Left ventricle myocardium inferior (tissue), 1 donor: ENCODE measurements at regions not wholly inside any gene's neighbourhood (a gene's known extent, or its start where the extent isn't known, plus 50 kb on each side); places are given as distances from the start of the nearest gene placed in this dataset.

Experiments used
- DNase-seq: peaks from one replicate; pipeline ENCODE4 v3.0.0-alpha.2; 2020
- H3K27ac ChIP-seq: fragments of 200-600 bp; replicated peaks from 2 replicates; pipeline ENCODE4 v1.8.0; 2021
- H3K27me3 ChIP-seq: fragments of 200-600 bp; 2 replicates; pipeline ENCODE4 v1.8.0; 2021; ENCODE audit warnings: low read depth
- H3K36me3 ChIP-seq: fragments of 200-600 bp; 2 replicates; pipeline ENCODE4 v1.8.0; 2021
- H3K4me1 ChIP-seq: fragments of 200-600 bp; 2 replicates; pipeline ENCODE4 v1.8.0; 2021
- H3K4me3 ChIP-seq: fragments of 200-600 bp; 2 replicates; pipeline ENCODE4 v1.8.0; 2021; ENCODE audit warnings: mild to moderate bottlenecking, moderate library complexity
- H3K9me3 ChIP-seq: fragments of 200-600 bp; replicated peaks from 2 replicates; pipeline ENCODE4 v1.8.0; 2021
- CTCF ChIP-seq: fragments of 200-600 bp; IDR thresholded peaks from 2 replicates; pipeline ENCODE4 v1.8.0; 2021; ENCODE audit warnings: antibody characterized with exemption, mild to moderate bottlenecking, borderline replicate concordance
- intact Hi-C: fragments of 100-400 bp; cut with micrococcal nuclease; formaldehyde crosslinking; loops from one replicate; pipeline ENCODE4 v1.11.0; 2022
- donor health status: DM: no; HTN: yes; CAD: no; lungs with severe emphysema.

GRCh38 chr16:26189536-26189935 is 497.8 kb downstream of the HS3ST4 start:
- Histone ChIP-seq H3K9me3 (no peaks in the 10 kb centered on the region), H3K4me1 (no peaks in the 10 kb centered on the region), H3K27me3 (peaks cover 5% of the 10 kb centered on the region), H3K36me3 (no peaks in the 10 kb centered on the region), H3K4me3 (no peak overlapping the region), H3K27ac (no peak overlapping the region)
- TF ChIP-seq CTCF: no peak
- DNase-seq: no peak
- intact Hi-C loops: no loop called here

- DNase-seq: no peak
- TF ChIP-seq CTCF: no peak
- intact Hi-C loops: no loop called here
- Histone ChIP-seq H3K4me3 (no peak overlapping the region), H3K9me3 (no peaks in the 10 kb centered on the region), H3K27ac (no peak overlapping the region), H3K4me1 (peaks cover 13% of the 10 kb centered on the region), H3K27me3 (peaks cover 4% of the 10 kb centered on the region), H3K36me3 (no peaks in the 10 kb centered on the region)
Observed at GRCh38 chr16:26194526-26194925, 502.8 kb downstream of the HS3ST4 start.

DNA sequence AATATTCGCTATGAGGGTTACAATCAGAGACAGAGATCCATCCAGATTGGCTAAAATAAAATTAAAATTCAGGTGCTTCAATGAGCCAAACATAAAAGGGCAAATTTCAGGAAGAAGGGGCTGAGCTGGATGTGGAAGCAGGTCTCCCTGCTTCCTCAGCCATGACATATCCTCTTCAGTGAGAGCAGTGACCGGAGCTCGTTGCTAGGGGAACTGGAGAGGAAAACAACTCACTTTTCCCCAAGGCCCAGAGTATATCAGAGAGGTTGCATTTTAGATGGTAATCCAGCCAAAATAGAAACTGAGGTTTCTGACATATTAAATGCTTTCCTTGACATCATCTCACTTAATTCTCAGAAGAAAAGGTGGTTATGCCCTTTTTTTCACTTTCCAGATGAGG is 503.5 kb downstream of the HS3ST4 start:
- Histone ChIP-seq H3K4me1 (peaks cover 13% of the 10 kb centered on the region), H3K27me3 (no peaks in the 10 kb centered on the region), H3K9me3 (no peaks in the 10 kb centered on the region), H3K4me3 (no peak overlapping the region), H3K27ac (no peak overlapping the region), H3K36me3 (no peaks in the 10 kb centered on the region)
- TF ChIP-seq CTCF: no peak
- intact Hi-C loops: no loop called here
- no peak for DNase-seq

- TF ChIP-seq CTCF: no peak
- H3K27ac ChIP-seq: peak overlapping the region; percentile 40
- H3K27me3 ChIP-seq: no peaks in the 10 kb centered on the region
- intact Hi-C loops: no loop called here
- peaks cover 13% of the 10 kb centered on the region for H3K4me1 ChIP-seq
- no peak for DNase-seq
- no peaks in the 10 kb centered on the region for H3K9me3 ChIP-seq
- H3K4me3 ChIP-seq: no peak overlapping the region
- no peaks in the 10 kb centered on the region for H3K36me3 ChIP-seq
Observed at GRCh38 chr16:26196310-26196709, 504.6 kb downstream of the HS3ST4 start.

DNA sequence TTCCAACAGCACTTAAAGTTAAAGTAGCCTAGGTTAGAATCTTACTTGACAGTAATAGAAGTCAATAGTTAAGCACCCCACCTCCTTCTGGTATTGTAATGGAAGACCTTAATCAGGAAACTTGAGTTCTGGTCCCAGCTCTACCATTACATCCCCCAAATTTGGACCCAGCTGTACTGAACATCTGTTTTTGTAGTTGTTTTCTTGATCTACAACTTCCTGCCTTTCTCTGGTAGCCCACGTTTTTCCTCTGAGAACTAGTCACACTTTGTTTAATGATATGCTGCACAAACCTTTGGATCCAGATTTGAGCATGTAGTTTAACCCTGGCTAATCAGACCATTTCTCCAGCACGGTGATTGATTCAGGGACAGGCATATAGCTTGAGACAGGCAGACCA is 505.0 kb downstream of the HS3ST4 start:
- intact Hi-C loops: no loop called here
- no peak for TF ChIP-seq CTCF
- Histone ChIP-seq H3K27ac (peak overlapping the region; percentile 40), H3K4me3 (no peak overlapping the region), H3K27me3 (no peaks in the 10 kb centered on the region), H3K9me3 (no peaks in the 10 kb centered on the region), H3K36me3 (no peaks in the 10 kb centered on the region), H3K4me1 (peaks cover 13% of the 10 kb centered on the region)
- no peak for DNase-seq

DNA sequence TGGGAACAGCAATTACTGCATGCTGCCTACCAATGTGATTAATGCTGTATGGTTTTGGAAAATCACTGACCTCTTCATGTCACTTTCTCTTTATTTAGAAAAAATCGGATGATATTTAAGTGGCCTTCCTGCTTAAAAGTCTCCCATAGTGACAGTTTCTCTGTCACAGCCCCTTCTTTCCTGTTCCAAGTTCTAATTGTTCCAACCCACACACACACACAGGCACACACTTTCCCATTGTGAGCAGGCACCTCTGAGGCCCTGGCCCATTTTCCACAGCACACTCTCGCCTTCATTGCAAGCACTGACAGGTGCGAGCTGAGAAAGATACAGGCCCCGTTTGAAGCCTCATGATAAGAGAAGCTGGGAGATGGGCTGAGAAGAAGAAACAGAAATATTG is 505.9 kb downstream of the HS3ST4 start:
- TF ChIP-seq CTCF: no peak
- H3K27ac ChIP-seq: no peak overlapping the region
- no peak for DNase-seq

More for the DNA sequence above, 505.9 kb downstream of the HS3ST4 start:
- Histone ChIP-seq H3K4me3 (no peak overlapping the region), H3K4me1 (peaks cover 13% of the 10 kb centered on the region), H3K27me3 (no peaks in the 10 kb centered on the region), H3K9me3 (no peaks in the 10 kb centered on the region), H3K36me3 (no peaks in the 10 kb centered on the region)
- intact Hi-C loops: no loop called here
